HT1080 (cell line): ENCODE measurements at regions not wholly inside any gene's neighbourhood (a gene's known extent, or its start where the extent isn't known, plus 50 kb on each side); places are given as distances from the start of the nearest gene placed in this dataset.
A peak's percentile ranks its signal among the peaks of the same experiment; 100 is the strongest.
"Not testable (repeated sequence)": the region's sequence is repeated elsewhere in the genome, so short reads cannot be mapped to it uniquely, and the experiment has no call there.

Experiments used
- DNase-seq: peaks from one replicate; pipeline ENCODE4 v3.0.0-alpha.2; 2015; ENCODE audit warnings: low read depth

- no peak for DNase-seq
These were observed 232.5 kb downstream of the PARP8 start for GRCh38 chr5:50898966-50899365.

GRCh38 chr5:50900952-50901510, 234.6 kb downstream of the PARP8 start:
- DNase-seq = no peak

DNA sequence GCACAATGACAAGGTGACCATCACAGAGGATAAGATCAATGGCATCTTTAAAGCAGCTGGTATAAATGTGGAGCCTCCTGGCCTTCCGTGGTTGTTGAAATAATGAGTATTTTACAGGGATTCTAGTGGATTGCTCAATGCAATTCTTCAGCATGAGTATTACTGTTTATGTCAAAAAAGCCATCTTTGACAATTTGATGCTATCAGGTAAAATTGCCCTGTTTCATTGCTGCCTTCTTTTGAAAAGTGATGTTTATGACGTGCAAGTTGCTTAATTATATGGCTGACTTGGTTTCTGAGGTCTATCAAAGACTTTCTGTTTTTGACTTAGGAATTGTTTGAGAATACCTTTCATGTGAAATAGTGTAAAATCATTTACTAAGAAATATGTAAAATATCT, 237.2 kb downstream of the PARP8 start:
- DNase-seq = no peak

DNA sequence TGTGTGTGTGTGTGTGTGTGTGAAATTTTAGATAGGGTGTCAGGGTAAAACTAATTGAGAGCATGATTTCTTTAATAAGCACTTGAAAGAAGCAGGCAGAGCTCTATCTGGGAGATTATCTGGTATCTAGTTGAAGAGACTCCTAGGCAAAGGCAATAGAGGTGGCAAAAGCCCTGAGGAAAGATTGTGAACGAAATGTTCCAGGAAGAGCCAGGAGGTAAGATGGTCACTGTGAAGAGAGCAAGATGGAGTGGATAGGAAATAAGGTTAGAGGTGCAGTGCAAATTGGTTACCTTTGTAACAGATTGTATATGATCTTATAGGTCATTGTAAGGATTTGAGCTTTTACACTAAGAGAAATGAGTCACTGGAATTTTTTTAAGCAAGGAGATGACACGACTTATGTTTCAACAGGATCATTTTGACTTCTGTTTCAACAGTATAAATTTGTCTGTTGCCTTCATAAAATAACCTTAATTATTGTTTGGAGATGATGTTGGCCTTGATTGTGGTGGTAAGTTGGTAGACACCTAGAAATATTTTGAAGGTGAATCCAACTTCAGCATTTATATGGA, 239.6 kb downstream of the PARP8 start:
- no peak for DNase-seq

DNA sequence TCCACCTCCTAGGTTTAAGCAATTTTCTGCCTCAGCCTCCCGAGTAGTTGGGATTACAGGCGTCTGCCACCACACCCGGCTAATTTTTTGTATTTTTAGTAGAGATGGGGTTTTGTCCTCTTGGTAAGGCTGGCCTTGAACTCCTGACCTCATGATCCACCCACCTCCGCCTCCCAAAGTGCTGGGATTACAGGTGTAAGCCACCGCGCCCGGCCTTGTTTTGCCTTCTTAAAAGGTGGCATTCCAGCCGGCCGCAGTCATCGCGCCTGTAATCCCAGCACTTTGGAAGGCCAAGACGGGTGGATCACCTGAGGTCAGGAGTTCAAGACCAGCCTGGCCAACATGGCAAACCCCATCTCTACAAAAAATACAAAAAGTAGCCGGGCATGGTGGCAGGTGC, 253.7 kb downstream of the PARP8 start:
- DNase-seq = not testable (repeated sequence)

DNA sequence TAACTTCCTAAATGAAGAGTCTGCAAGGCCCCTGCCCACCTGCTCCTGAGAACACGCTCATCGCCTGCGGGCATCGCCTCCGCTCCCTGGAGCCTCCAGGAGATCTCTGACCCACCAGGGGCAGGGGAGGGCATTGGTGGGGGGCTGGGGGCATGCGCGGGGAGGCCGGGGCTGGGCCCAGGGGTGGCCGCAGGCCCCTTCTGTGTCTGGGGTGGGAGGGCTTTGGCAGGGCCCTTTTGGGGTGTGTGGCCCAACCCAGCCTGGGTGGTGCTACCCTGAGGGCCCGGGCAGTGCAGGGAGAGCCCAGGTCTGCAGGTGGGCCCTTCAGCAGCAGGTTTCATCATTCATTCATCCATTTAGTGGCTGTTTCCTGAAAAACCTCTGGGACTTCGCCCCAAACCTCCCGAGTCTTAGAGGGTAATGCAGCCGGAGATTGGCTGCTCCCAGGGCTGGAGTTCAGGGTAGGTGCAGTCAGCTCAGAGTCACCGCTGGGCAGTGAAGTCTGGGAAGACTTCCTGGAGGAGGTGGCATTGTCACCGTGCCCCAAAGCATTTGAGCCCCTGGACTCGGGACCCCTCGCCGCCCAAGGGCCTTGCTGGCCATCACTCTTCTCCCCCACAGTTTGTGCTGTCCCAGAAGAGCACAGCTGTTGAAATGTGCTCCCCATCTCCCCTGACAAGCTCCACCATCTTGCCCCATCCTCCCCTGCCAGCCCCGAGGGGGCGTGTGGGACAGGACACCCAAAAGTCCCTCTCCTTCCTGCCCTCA, 255.1 kb downstream of the PARP8 start:
- DNase-seq = no peak

GRCh38 chr5:50922134-50922941, 255.9 kb downstream of the PARP8 start:
- peak; percentile 30 for DNase-seq

DNA sequence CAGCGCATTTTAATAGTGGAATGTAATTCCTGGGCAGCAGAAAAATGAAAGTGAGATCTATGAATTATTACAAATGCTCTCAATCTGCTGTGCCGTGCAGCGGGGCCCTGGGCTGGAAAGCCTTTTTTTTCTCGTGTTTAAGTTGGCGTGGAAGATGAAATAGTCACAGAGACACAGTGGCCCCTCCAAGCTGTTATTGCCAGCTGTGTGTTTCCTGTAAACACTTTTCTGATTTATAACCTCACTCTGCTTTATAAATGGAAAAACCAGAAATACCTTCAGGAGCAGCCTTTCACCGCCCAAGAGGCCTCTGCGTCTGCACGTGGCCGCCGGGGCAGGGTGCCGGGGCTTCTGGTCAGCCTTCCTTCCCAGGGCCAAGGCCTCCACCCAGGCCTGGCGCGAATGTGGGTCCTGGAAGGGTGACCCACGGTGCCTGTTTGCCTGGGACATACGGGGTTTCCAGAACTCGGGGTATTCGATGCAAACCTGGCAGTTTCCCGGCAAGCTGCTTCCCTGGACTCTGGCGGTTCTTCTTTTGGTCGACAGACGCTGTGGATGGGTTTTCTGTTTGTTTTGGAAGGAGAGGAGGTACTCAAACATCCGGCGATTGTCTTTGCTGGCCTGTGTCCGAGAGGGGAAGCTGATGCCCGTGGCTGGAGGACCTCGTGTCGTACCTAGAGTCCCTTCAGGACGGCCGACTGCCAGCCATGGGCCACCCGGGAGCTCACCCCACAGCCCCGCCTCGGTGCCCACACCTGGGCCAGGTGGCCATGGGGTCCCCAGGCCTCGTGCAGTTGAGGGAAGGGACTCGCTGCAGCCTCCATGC, 256.7 kb downstream of the PARP8 start:
- DNase-seq = no peak

DNA sequence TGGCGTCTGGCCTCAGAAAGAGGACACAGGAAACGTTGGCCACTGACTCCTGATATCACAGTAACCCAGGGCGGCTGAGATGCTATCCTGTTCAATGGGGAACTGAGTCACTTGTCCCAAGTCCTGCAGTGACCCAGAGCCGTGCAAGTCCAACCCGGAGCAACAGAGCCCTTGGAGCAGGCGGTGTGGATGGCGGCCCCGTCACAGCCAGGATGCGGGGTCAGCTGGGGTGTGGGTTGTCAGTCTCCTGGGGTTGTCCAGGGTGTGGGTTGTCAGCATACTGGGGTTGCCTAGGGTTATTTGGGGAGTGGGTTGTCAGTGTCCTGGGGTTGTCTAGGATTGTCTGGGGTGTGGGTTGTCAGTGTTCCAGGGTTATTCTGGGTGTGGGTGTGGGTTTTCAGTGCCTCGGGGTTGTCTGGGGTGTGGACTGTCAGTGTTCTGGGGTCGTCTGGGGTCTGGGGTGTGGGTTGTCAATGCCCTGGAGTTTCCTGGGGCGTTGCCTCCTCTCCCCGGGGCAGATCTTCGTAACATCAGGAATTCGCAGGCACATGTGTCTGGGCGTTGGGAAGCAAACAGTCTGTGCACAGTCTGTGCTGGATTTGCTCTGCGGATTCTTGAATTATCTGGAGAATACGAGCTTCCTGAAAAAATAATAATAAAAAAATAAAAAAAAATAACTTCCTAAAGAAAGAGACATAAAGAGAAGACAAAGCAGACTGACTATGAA, 257.5 kb downstream of the PARP8 start:
- no peak for DNase-seq

- no peak for DNase-seq
These were observed 261.5 kb downstream of the PARP8 start for GRCh38 chr5:50927953-50928352.

DNA sequence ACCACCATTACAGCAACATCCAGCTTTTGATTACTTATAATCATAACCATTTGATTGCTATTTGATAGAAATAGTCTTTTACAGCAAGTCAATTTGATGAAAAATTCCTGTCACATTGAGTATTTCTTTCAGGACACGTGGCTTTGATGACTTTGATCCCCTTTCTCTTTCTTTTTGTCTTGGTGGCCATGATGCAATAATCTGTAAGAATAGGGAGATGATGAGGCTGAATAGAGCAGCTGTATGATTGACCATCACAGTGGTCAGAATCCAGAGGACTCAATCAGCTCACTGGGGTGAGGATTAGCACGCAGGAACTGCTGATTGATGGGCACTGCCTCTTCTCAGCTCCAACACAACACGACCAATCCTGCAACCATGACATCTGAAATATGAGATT, 262.7 kb downstream of the PARP8 start:
- no peak for DNase-seq

- no peak for DNase-seq
These were observed 267.9 kb downstream of the PARP8 start for GRCh38 chr5:50934343-50934742.

DNA sequence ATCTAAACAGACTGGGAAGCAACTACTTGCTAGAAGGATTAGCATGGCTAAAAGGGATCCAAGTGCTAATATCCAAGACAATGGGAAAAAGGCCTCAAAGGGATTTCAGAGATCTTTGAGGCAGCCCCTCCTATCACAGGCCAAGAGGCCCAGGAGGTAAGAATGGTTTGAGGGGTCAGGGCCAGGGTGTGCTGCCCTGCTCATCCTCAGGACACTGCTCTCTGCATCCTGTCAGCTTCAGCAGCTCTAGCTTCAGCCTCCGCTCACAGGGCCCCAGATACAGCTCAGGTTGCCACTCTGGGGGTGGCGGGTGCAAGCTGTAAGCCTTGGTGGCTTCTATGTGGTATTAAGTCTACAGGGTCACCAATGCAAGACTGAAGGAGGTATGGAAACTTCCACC, 278.7 kb downstream of the PARP8 start:
- DNase-seq = no peak

- no peak for DNase-seq
These were observed 281.7 kb downstream of the PARP8 start for GRCh38 chr5:50947906-50948683.

DNA sequence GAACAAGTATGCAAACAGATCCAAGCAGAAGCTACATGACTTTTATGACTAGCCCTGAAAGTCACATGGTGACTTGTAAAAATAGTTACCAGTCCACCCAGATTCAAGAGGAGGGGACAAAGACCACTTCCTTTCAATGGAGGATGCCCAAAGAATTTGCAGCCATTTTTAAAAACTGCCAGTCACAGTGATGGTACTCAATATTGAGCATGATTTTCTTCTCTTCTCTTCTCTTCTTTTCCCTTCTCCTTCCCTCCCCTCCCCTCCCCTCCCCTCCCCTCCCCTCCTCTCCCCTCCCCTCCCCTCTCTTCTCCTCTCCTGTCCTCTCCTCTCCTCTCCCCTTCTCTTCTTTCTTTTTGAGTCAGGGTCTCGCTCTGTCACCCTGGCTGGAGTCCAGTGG, 286.9 kb downstream of the PARP8 start:
- DNase-seq = no peak

GRCh38 chr5:50958852-50959457, 292.5 kb downstream of the PARP8 start:
- peak; percentile 7 for DNase-seq

DNA sequence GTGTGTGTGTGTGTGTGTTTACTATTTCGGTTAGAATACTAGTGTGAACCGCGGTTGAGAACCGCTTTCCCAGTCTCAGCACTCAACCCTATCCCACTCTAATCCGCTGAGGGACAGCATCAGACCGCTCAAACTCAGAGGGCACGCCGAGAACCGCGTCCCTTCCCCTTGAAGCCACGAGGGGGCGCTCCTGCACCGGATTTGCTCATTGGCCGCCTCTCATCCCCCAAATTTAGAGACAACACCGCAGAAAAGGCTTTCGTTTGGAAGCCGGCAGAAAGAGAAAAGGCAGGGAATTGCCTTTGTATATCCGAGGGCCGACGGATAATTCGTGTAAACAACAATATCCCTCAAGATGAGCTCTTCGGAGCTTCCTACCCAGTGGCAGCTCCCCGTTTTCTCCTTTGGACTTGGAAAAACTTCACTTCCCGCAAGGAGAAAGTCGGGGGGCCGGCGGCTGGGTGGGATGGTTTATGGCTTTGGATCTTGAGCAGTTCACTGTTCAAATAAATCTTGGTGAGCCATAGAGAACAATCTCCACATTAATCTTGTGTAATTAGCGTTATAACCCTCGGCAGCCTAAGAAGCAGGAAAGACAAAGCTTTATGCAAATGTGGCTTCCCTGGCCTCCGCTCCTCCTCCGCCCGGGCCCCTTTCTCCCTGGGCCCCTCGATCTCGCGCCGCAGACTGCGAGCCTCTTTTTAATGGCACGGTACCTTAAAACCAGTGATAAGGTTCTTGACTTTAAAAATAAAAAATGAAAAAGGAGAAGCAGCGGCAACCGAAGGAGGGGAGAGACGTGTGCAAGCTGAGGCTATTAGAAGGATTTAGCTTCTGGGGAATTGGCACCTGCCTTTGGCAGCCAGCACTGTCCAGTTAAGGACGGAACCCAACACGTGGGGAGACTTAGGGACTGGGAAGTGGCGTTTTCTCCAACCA, 296.8 kb downstream of the PARP8 start:
- peak; percentile 69 for DNase-seq
